ENCODE measurements at regions not wholly inside any gene's neighbourhood (a gene's known extent, or its start where the extent isn't known, plus 50 kb on each side); places are given as distances from the start of the nearest gene placed in this dataset.
"Not testable (repeated sequence)": the region's sequence is repeated elsewhere in the genome, so short reads cannot be mapped to it uniquely, and the experiment has no call there.

DNA sequence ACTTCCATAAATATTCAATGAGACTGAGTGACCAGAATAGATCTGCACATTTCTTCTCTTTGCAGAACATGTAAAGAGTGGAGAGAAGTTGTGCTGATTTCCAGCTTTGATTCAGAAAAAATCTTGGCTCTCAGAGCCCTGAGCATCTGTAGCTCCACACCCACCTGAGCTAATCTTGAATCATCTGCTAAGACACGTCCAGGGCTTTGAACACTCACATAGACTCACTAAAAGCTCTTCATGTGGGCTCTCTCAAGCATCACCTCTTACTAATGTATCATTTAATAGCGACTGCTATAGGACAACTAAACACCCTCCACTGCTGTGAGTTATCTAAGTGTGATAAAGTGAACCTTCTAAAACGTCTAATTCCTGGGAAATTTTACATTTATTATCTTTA, 147.7 kb upstream of the GRIA3 start:
- no peak for DNase-seq

DNA sequence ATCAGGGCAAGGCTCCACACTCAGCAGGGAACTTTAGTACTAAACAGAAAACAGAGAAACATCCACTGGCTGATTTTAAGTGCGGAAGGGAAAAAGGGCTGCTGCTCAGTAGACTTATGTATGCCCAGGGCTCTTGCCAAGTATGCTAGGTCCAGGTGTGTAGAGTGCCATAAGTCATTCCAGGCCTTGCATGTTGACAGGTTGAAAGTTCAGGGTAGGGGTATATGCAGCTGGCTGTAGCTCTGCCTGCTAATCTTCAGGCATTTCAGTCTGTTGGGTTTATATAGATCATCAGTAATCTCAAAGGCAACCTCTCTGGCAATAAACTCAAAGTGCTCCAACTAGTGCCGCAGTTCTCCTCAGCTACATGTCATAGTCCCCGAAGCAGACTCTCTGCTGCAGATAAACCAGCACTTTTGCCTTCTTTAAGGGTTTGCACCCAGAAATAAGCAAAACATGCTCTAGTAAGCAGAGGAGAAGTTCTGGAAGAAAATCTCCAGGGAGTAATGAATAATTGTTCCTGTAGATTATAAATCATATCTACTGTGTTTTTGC, 134.9 kb upstream of the GRIA3 start:
- no peak for DNase-seq

DNA sequence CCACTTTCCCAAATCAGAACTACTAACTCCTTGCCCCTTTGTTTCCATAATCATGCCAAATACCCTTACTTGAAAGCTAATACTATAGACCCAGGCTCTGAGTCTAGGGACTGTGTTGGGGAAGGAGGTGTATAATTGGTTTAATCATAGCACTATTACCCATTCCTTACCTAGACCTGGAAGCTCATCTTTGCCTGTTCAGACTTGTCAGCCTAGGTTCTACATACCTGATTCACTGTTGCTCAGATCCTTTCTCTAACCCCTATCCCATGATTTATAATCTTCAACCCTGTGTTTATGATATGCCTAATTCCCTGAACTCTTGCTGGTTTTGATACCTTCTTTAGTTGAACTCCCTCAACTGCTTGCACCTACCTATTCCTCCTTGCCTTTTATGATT, 123.1 kb upstream of the GRIA3 start:
- no peak for DNase-seq

DNA sequence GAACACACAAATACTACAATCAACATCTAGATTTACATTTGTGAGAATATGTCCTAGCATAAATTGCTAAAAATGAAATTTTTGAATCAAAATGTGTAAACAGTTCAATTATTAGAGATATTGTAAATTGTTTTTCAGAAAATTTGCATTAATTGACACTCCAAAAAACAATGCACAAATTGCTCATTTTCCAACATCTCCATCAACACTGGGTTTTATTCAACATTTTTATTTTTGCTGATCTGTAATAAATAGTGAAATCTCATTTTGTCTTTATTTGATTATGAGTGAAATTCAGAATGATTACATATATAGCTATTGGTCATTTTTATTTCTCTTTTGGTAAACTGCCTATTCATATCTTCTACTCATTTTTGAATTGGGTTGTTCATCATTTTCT, 120.0 kb upstream of the GRIA3 start:
- no peak for DNase-seq

DNA sequence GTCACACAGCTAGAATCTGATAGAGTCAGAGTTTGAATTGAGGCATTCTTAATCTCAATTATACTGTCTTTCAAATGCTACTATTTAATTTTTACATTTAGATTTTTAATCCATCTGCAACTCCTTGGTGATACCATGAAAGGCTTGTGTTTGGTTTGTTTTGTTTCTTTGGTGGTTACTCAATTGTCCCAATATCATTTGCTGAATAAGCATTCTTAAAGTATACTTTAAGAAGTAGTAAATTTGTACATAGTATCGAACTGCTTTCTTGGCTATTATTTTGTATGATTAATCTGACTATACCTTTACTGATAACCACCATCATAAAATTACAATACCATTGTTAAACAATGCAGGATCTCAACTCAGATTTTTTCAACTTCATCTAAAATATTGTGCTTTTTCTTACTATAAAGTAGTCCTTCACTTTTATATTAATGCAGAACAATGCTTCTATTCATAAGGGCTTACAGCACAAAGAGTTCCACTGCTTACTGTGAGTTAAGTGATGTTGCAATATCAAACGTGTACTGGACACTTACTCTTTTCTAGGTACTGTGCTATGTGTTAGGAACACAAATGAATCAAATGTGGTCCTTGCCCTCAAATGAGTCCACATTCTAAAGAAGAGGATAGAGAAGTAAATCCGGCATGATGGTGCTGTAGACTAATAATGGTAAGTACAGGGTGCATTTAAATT, 111.2 kb upstream of the GRIA3 start:
- DNase-seq: no peak

DNA sequence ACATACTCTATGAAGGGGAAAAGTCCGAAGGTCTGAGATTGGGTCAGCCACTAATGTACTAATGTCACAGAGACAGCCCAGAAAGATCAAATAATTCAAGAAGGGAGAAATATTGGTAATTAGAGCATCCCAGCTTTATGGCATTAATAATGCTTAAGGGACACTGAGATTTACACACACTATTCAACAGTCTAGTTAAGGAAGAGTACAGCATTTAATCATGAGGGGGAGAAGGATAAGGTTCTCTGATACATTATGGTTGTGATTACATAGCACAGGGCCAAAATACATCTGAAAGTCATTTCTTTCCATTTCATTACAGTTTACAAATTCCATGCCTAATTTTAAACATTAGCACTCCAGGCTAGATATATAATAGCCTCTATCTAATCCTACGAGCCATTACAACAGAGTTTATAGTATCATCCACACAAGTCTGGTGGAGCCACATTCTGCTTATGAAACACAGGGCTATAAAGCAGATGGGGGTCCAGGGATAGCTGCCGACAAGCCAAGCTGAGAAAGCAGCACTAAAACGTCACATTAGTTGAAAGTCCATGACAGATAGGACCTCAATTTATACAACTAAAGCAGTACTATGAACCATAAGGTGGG, 108.0 kb upstream of the GRIA3 start:
- no peak for DNase-seq

DNA sequence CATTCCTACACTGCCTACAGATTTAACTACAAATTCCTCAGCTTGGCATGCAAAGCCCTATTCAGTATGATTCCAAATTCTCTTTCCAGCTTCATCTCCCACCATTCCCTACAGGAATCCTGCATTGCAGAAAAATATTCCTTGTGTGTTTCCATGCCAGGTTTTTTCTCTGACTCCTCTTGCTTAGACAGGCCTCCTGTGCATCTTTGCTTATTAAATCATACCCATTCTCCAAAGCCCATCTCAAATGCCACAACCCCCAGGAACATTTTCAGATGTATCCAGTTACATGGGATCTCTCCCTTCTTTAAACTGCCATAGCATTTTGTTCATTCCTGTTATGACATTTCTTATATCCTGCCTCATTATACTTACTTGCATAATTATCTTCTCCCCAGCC, 106.4 kb upstream of the GRIA3 start:
- no peak for DNase-seq

DNA sequence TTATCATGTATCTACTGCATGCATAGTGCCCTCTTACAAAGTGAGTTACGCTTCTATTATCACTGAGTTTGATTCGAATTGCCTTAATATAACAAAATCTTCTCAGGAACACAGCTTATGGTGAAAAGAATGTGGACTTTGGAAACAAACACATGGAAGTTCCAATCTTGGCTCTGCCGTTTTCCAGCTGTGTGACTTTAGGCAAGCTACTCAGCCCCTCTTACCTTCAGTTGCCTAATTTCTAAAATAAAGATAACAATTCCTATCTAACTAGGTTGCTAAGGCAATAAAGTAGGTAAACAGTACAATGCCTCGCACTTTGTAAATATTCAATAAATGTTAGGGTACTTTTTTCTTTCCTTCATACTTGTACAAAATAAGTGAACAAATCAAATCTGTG, 104.0 kb upstream of the GRIA3 start:
- DNase-seq: no peak

DNA sequence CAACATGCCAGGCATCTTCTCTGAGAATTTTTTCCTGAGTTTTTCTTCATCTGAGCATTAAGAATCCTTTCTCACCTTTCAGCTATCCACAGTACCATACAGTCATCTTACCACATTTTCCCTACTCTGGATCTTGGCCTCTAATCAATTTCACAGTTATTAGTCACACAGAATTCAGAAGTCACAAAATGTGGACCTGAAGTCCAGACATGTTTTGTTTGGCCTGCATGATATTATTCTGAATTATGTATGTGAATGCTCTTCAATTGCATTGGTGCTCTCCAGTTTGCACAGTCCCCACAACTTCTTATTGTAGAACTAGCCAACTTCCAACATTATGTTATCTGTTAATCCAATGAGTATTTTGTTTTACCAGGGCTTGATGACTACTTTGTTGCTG, 102.3 kb upstream of the GRIA3 start:
- no peak for DNase-seq

DNA sequence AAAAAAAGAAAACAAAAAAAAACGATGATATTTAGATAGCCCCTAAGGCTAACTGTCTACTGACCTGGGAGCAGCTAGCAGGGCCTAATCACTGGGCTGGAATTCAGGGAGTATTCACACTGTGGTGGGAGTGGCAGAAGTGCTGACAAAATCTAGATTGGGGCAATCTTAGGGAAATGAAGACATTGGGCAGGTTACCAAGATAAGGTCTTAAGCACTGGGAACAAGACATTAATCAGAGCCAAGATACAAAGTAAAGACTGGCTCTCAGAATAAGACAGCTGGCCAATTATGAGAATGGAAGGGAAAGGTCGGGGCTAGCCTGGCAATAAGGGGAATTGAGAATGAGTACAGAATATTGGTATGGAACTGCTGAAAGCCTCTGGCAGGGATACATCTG, 100.2 kb upstream of the GRIA3 start:
- DNase-seq: no peak

DNA sequence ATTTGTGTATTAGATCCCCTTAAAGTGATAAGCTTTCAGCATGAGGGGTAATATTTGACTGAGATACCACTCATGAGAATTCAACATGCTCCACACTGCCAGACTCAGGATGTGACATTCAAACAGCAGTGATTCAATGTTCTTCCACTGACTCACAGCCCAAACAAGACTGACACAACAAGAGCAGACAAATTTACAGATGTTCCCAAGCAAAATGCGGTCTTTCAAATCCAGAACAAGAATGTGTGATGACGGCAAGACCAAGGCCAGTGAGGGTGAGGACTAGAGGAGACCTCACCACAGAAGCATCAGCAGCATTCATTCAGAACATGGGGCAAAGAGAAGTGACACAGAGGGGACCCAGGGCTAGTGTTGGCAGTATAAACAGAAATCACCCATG, 99.3 kb upstream of the GRIA3 start:
- DNase-seq: no peak

DNA sequence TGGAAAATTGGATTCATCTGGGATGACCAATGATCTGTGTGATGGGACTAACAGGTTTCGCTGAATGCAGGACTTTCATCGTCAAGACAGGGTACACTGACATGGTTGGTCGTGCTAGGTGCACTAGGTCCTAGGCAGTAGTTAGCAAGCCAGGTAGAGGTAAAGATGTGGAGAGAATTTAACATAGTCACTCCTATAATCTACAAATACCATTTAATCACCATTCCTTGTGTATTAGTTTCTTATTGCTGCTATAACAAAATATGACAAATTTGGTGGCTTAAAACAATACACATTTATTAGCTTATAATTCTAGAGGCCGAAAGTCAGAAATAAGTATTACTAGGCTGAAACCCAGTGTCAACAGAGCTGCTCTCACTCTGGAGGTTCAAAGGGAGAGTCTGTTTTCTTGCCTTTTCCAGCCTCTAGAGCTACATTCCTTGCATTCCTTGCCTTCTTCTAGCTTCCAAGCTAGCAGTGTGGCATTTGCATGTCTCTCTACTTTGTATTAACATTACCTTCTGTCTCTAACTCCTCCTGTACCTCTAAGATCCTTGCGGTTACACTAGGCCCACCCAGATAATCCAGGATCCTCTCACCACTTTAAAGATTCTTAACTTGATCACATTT, 98.7 kb upstream of the GRIA3 start:
- no peak for DNase-seq

DNA sequence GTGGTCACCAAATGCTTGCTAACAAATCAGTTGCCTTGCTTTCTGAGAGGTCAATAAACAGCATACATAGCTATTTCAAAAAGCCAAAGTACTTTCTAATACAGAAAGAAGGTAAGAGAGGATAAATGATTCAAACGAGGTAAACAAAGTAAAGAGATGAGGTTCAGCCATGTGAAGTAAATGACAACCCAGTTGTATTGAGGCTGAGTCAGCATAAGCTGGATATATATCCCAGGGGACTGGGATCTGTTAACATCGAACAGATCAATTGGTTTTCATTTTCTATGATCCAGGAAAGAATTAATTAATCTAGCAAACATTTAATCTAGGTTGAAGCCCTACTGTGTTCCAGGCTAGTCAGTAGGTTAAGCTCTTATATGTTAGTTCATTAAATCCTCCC, 97.3 kb upstream of the GRIA3 start:
- no peak for DNase-seq

DNA sequence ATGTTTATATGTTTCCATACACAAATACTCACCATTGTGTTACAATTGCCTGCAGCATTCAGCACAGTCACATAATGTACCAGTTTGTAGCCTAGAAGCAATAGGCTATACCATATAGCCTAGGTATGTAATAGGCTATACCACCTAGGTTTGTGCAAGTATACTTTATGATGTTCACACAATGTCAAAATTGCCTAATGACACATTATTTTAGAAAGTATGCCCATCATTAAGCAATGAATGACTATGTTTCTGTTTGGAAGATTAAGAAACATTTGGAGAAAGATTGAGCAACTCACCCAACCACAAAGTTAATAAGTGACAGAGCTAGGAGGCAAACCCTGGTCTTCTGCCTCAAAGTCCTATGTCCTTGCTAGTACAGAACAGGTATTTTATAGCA, 96.8 kb upstream of the GRIA3 start:
- no peak for DNase-seq

DNA sequence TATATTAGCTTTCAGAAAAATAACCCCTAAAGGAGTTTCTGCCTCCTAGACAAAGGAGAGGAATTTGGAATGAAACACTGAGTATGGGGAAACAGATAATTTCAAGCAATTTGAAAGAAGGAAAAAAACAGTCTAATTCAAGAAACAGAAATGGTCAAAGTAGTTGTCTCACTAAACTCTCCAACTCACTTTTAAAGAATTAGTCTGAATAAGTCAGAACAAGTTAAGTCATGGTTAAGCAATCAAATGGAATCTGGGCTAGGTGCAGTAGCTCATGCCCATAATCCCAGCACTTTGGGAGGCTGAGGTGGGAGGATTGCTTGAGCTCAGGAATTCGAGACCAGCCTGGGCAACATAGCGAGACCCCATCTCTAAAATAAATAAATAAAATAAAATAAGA, 95.7 kb upstream of the GRIA3 start:
- no peak for DNase-seq

DNA sequence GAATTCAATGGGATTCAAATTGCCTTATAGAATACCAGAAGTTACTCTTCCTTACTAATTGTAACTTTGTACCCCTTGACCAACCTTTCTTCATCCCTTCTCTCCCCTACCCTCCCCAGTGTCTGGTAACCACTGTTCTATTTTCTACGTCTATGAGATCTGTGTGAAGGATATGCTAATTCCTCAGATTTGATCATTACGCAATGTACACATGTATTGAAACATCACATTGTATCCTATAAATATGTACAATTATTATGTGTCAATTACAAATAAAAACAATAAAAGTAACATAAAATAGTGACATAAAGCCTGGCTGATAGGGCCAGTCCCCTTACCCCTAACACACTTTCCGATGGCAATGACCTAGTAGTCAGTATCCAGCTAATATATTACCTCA, 95.1 kb upstream of the GRIA3 start:
- no peak for DNase-seq

DNA sequence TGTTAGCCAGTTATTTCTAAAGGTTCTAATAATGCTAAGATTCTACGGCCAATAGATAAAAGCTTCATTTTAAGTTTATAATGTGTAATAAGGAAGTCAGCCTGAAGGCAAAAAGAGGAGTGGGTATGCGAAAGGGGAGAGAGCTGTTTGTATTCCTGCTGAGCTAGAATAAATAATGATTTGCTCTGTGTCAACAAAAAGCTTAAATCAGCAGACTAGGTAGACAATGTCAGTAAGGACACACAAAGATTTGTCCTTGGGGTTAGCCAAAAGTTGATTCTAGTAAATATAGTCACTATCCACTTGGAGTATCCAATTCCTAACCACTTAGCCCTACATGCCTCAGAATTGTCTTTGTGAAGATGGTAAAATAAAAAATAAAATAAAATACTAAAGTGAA, 90.3 kb upstream of the GRIA3 start:
- DNase-seq: no peak

DNA sequence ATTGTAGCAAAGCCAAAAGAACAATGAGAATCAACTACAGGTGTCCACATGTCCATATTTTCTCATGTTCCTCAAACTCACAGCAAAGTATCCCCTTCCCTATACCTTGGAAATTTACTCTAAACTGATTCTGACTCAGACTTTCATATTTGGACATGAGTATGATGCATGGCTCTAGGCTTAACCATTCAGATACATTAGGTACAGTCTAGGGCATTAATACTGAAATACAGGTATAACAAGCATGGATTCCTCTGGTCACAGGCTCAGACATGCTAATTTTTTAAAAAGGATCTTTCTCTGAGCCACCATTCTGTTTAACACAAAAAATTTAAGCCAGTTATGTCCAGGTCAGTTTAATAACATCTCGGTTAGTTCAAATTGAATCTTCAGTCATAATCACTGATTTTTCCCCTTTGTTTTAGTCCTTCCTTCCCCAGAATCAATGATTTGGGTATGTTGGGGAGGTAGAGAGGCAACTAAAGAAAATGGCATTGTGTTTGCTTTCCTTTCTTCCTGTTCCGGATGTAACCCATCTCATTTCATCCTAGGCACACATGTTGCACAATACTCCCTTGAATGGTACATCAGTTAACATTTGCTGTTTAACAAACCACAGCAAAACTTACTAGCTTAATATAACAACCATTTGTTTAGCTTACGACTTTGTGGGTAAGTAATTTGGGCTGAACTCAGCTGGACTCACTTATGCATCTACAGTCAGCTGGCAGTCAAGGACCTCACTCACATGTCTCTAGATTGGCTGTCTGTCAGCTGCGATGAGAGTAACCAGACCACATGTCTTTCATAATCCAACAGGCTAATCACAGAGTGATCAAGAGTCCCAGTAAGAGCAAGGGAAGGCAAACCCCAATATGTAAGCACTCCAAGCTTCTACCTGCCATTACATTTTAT, 75.3 kb upstream of the GRIA3 start:
- no peak for DNase-seq

DNA sequence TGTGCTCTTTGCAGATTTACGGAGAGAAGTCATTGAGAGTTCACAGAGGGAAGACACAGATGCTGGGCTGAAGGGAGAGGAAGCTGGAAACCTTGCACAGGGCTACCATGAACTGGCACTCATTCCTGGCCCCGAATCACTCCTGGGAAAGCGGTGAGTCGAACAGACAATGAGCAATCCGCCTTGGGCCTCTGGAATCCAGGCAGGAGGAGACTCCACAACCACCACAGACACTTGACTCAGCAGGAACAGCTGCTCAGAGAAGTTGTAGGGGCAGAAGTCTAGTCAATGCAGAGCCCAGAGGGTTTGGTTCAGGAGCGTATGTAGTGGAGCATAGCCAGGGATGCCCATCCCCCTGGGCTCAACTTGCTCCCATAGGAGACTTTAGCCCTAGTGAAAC, 62.8 kb upstream of the GRIA3 start:
- DNase-seq: no peak

DNA sequence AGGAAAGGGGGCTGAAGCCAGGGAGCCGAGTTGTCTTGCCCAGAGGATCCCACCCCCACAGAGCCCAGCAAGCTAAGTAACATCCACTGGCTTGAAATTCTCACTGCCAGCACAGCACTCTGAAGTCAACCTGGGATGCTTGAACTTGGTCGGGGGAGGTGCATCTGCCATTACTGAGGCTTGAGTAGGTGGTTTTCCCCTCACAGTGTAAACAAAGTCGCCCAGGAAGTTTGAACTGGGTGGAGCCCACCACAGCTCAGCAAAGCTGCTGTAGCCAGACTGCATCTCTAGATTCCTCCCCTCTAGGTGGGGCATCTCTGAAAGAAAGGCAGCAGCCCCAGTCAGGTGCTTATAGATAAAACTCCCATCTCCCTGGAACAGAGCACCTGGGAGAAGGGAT, 54.3 kb upstream of the GRIA3 start:
- not testable (repeated sequence) for DNase-seq

Measured in DMS 273 treated with DMSO at 0.1 percent for 48 hours (cell line).